H1 (cell line): ENCODE measurements at regions not wholly inside any gene's neighbourhood (a gene's known extent, or its start where the extent isn't known, plus 50 kb on each side); places are given as distances from the start of the nearest gene placed in this dataset.

Source experiments
- CTCF ChIA-PET: fragments of 300-600 bp; sonication (Branson Sonifier 250); formaldehyde crosslinking; loops from one replicate; lab custom pipeline; 2021; ENCODE audit not compliant: partially characterized antibody; lab: Charles Lee
- POLR2A ChIA-PET: fragments of 300-600 bp; sonication (Branson Sonifier 250); formaldehyde crosslinking; loops from one replicate; lab custom pipeline; 2021; ENCODE audit warnings: inconsistent platforms; ENCODE audit not compliant: partially characterized antibody; lab: Charles Lee
- DNase-seq, 2 experiments: peaks; one replicate each; pipeline versions ENCODE4 v3.0.0 to v3.0.0-alpha.2; 2010 to 2022; ENCODE audit warnings: low spot score in 2 of 2, low read depth in 1 of 2, mixed read lengths in 1 of 2
- FAIRE-seq: peaks from 2 replicates; lab custom pipeline; 2011; peaks lifted over from hg19 to GRCh38; lab: Jason Lieb, UNC
- H2AFZ ChIP-seq: 2 replicates; pipeline ENCODE4 v1.8.1; 2012; ENCODE audit warnings: low read length, inconsistent platforms
- H2AK5ac ChIP-seq: 2 replicates; pipeline ENCODE4 v1.6.1; 2013; ENCODE audit warnings: low read depth, low read length
- H2BK120ac ChIP-seq: replicated peaks from 2 replicates; pipeline ENCODE3; 2013; ENCODE audit warnings: low read depth, low read length, inconsistent platforms
- H2BK12ac ChIP-seq: 2 replicates; pipeline ENCODE4 v1.6.1; 2013; ENCODE audit warnings: low read depth, low read length
- H2BK15ac ChIP-seq: 2 replicates; pipeline ENCODE4 v1.6.1; 2013; ENCODE audit warnings: low read length
- H2BK20ac ChIP-seq: 2 replicates; pipeline ENCODE4 v1.6.1; 2013; ENCODE audit warnings: low read length
- H2BK5ac ChIP-seq: 2 replicates; pipeline ENCODE4 v1.6.1; 2013; ENCODE audit warnings: low read depth, low read length
- H3K14ac ChIP-seq: 2 replicates; pipeline ENCODE4 v1.6.1; 2013; ENCODE audit warnings: inconsistent platforms; ENCODE audit not compliant: insufficient read length
- H3K18ac ChIP-seq: 2 replicates; pipeline ENCODE4 v1.6.1; 2013; ENCODE audit warnings: low read length; ENCODE audit errors: extremely low read depth
- H3K23ac ChIP-seq: 2 replicates; pipeline ENCODE4 v1.6.1; 2013; ENCODE audit warnings: inconsistent platforms; ENCODE audit not compliant: insufficient read length
- H3K23me2 ChIP-seq: 2 replicates; pipeline ENCODE4 v1.6.1; 2013; ENCODE audit warnings: low read depth, low read length
- H3K27ac ChIP-seq: 2 replicates; pipeline ENCODE4 v1.6.1; 2011; ENCODE audit warnings: low read depth, low read length, inconsistent platforms
- H3K27me3 ChIP-seq, 4 experiments: replicated peaks in 1 of 4; 1 replicate in 1 of 4; 2 replicates in 3 of 4; pipeline versions ENCODE4 v1.6.1 to v1.8.1; 2011 to 2013; ENCODE audit warnings: low read length in 3 of 4, mild to moderate bottlenecking in 3 of 4, inconsistent platforms in 2 of 4, mixed read lengths in 2 of 4, moderate library complexity in 1 of 4; ENCODE audit not compliant: control insufficient read depth in 3 of 4, insufficient read depth in 3 of 4; ENCODE audit errors: extremely low read depth in 1 of 4
- H3K36me3 ChIP-seq, 4 experiments: 2 replicates each; pipeline versions ENCODE4 v1.6.1 to v1.8.1; 2011 to 2013; ENCODE audit warnings: mild to moderate bottlenecking in 4 of 4, low read length in 3 of 4, moderate library complexity in 2 of 4, control low read depth in 1 of 4, inconsistent platforms in 1 of 4; ENCODE audit not compliant: insufficient read depth in 4 of 4, control insufficient read depth in 2 of 4
- H3K4ac ChIP-seq: replicated peaks from 2 replicates; pipeline ENCODE3; 2013; ENCODE audit warnings: low read length, low read depth, mixed read lengths, inconsistent platforms; ENCODE audit not compliant: insufficient read length
- H3K4me1 ChIP-seq, 4 experiments: replicated peaks in 1 of 4; 1 replicate in 1 of 4; 2 replicates in 3 of 4; pipeline versions ENCODE4 v1.6.1 to v1.8.1; 2011 to 2013; ENCODE audit warnings: low read length in 3 of 4, inconsistent platforms in 2 of 4, mixed read lengths in 1 of 4; ENCODE audit not compliant: insufficient read depth in 4 of 4, control insufficient read depth in 3 of 4
- H3K4me2 ChIP-seq, 2 experiments: 2 replicates each; pipeline versions ENCODE4 v1.6.1 to v1.8.1; 2011 to 2013; ENCODE audit warnings: low read depth in 2 of 2, low read length in 2 of 2, control low read depth in 1 of 2, inconsistent platforms in 1 of 2, mild to moderate bottlenecking in 1 of 2; ENCODE audit not compliant: insufficient read depth in 1 of 2
- H3K4me3 ChIP-seq, 4 experiments: fragments of 200-600, 300-600 bp in 1 of 4; sonication (generic), shearing (Covaris generic), sonication (Bioruptor Twin) in 1 of 4; 2 replicates each; pipeline versions ENCODE4 v1.5.1 to v1.8.1; 2011 to 2016; ENCODE audit warnings: low read length in 4 of 4, low read depth in 3 of 4, control low read depth in 2 of 4, inconsistent platforms in 2 of 4, mild to moderate bottlenecking in 2 of 4, mixed read lengths in 1 of 4, moderate library complexity in 1 of 4; ENCODE audit not compliant: insufficient read depth in 2 of 4; ENCODE audit errors: extremely low read depth in 1 of 4
- H3K56ac ChIP-seq: replicated peaks from 2 replicates; pipeline ENCODE3; 2013; ENCODE audit warnings: low read depth, mild to moderate bottlenecking, mixed read lengths, low read length, inconsistent platforms; ENCODE audit not compliant: insufficient read length
- H3K79me1 ChIP-seq: 2 replicates; pipeline ENCODE4 v1.6.1; 2013; ENCODE audit warnings: low read depth, low read length, control low read depth
- H3K79me2 ChIP-seq, 2 experiments: 2 replicates each; pipeline versions ENCODE4 v1.6.1 to v1.8.1; 2012 to 2013; ENCODE audit warnings: low read length in 2 of 2, mild to moderate bottlenecking in 2 of 2, inconsistent platforms in 1 of 2; ENCODE audit not compliant: insufficient read depth in 2 of 2, control insufficient read depth in 1 of 2
- H3K9ac ChIP-seq, 4 experiments: replicated peaks in 1 of 4; 1 replicate in 1 of 4; 2 replicates in 3 of 4; pipeline versions ENCODE4 v1.6.1 to v1.8.1; 2011 to 2013; ENCODE audit warnings: low read depth in 3 of 4, low read length in 3 of 4, control low read depth in 2 of 4, mild to moderate bottlenecking in 2 of 4, moderate library complexity in 2 of 4, inconsistent platforms in 1 of 4; ENCODE audit errors: extremely low read depth in 1 of 4
- H3K9me3 ChIP-seq, 2 experiments: 2 replicates each; pipeline versions ENCODE4 v1.6.1 to v1.8.1; 2012 to 2013; ENCODE audit warnings: mild to moderate bottlenecking in 2 of 2, moderate library complexity in 2 of 2, control low read depth in 1 of 2, inconsistent platforms in 1 of 2, low read depth in 1 of 2, low read length in 1 of 2, mixed read lengths in 1 of 2; ENCODE audit not compliant: insufficient read depth in 2 of 2
- H4K20me1 ChIP-seq, 2 experiments: replicated peaks in 1 of 2; 2 replicates each; pipeline versions ENCODE3 to v1.8.1; 2011 to 2013; ENCODE audit warnings: inconsistent platforms in 2 of 2, low read length in 2 of 2, mild to moderate bottlenecking in 1 of 2; ENCODE audit not compliant: insufficient read depth in 2 of 2, control insufficient read depth in 1 of 2
- H4K5ac ChIP-seq: 2 replicates; pipeline ENCODE4 v1.6.1; 2013; ENCODE audit warnings: low read length, low read depth, mixed read lengths, inconsistent platforms; ENCODE audit not compliant: insufficient read length
- H4K8ac ChIP-seq: 2 replicates; pipeline ENCODE4 v1.8.0; 2013; ENCODE audit warnings: mild to moderate bottlenecking, moderate library complexity, low read length, inconsistent platforms; ENCODE audit not compliant: insufficient read depth; ENCODE audit errors: extremely low read depth
- H4K91ac ChIP-seq: replicated peaks from 2 replicates; pipeline ENCODE3; 2013; ENCODE audit warnings: low read length, mixed read lengths, inconsistent platforms; ENCODE audit not compliant: insufficient read length
- ASH2L ChIP-seq: fragments of 200-600, 300-600 bp; sonication (generic); IDR thresholded peaks from one replicate; pipeline ENCODE4 v1.7.1; 2017; ENCODE audit warnings: low read length
- BACH1 ChIP-seq: IDR thresholded peaks from 2 replicates; pipeline ENCODE4 v1.6.1; 2012; ENCODE audit warnings: low read length, improper control_type of control experiment
- CBX8 ChIP-seq: fragments of 300-800, 300-1000 bp; sonication (generic); IDR thresholded peaks from 2 replicates; pipeline ENCODE4 v1.7.1; 2016; ENCODE audit warnings: low read depth, low read length, borderline replicate concordance
- CEBPB ChIP-seq: IDR thresholded peaks from 2 replicates; pipeline ENCODE4 v1.6.1; 2012; ENCODE audit warnings: low read depth, low read length
- CREB1 ChIP-seq: IDR thresholded peaks from 2 replicates; pipeline ENCODE4 v1.6.1; 2012; ENCODE audit warnings: inconsistent platforms
- EGR1 ChIP-seq: IDR thresholded peaks from 2 replicates; pipeline ENCODE4 v1.6.1; 2011; ENCODE audit warnings: low read depth, low read length, borderline replicate concordance
- NANOG ChIP-seq: IDR thresholded peaks from 2 replicates; pipeline ENCODE4 v1.6.1; 2011; ENCODE audit warnings: low read length, low read depth, mild to moderate bottlenecking, inconsistent platforms; ENCODE audit not compliant: insufficient read depth, poor library complexity, severe bottlenecking
- NRF1 ChIP-seq: IDR thresholded peaks from 2 replicates; pipeline ENCODE4 v1.6.1; 2011; ENCODE audit warnings: mild to moderate bottlenecking, low read depth, low read length, improper control_type of control experiment
- SAP30 ChIP-seq: fragments of 300-600 bp; sonication (generic); IDR thresholded peaks from 2 replicates; pipeline ENCODE4 v1.7.1; 2012; ENCODE audit warnings: low read length, moderate library complexity, mild to moderate bottlenecking, inconsistent platforms; ENCODE audit not compliant: insufficient read depth, insufficient replicate concordance
- SIN3A ChIP-seq, 2 experiments: IDR thresholded peaks in 1 of 2; conservative IDR thresholded peaks in 1 of 2; 2 replicates each; pipeline ENCODE4 v1.6.1; 2011 to 2012; ENCODE audit warnings: low read length in 2 of 2, improper control_type of control experiment in 1 of 2, low read depth in 1 of 2, mild to moderate bottlenecking in 1 of 2
- SIRT6 ChIP-seq: IDR thresholded peaks from one replicate; pipeline ENCODE4 v1.7.1; 2012; ENCODE audit warnings: low read length, inconsistent platforms
- SP1 ChIP-seq: IDR thresholded peaks from 2 replicates; pipeline ENCODE4 v1.6.1; 2011; ENCODE audit warnings: low read depth, low read length
- SUZ12 ChIP-seq: fragments of 200-600 bp; sonication (generic); IDR thresholded peaks from 2 replicates; pipeline ENCODE4 v1.6.1; 2012; ENCODE audit warnings: mild to moderate bottlenecking, inconsistent platforms, low read length, moderate library complexity, mixed read lengths
- TBP ChIP-seq: IDR thresholded peaks from 2 replicates; pipeline ENCODE4 v1.6.1; 2011; ENCODE audit warnings: low read depth, low read length, improper control_type of control experiment
- USF2 ChIP-seq: IDR thresholded peaks from 2 replicates; pipeline ENCODE4 v1.6.1; 2011; ENCODE audit warnings: low read length, improper control_type of control experiment
- YY1 ChIP-seq: IDR thresholded peaks from 2 replicates; pipeline ENCODE4 v1.6.1; 2011; ENCODE audit warnings: low read depth, mild to moderate bottlenecking, low read length

GRCh38 chr10:64449603-64450002 is 928.4 kb downstream of the REEP3 start:
- H4K5ac ChIP-seq = no peak overlapping the region
- no peak overlapping the region for H3K4me3 ChIP-seq
- H3K9ac ChIP-seq = no peak overlapping the region
- POLR2A ChIA-PET = no interaction called here
- no peaks in the 10 kb centered on the region for H3K27me3 ChIP-seq
- no peak overlapping the region for H2AK5ac ChIP-seq
- no peaks in the 10 kb centered on the region for H3K23me2 ChIP-seq
- H3K36me3 ChIP-seq = no peaks in the 10 kb centered on the region
- no peak overlapping the region for H3K4me2 ChIP-seq
- no peaks in the 10 kb centered on the region for H3K79me2 ChIP-seq
- no peak overlapping the region for H2AFZ ChIP-seq
- FAIRE-seq (no peak), DNase-seq (no peak)
- no peak overlapping the region for H3K4ac ChIP-seq
- no peak overlapping the region for H2BK15ac ChIP-seq
- H2BK120ac ChIP-seq = no peak overlapping the region
- no peaks in the 10 kb centered on the region for H4K20me1 ChIP-seq
- H3K79me1 ChIP-seq = no peaks in the 10 kb centered on the region
- H3K18ac ChIP-seq = no peak overlapping the region
- no peak overlapping the region for H3K23ac ChIP-seq
- H2BK20ac ChIP-seq = no peak overlapping the region
- H2BK12ac ChIP-seq = no peak overlapping the region
- CTCF ChIA-PET = no interaction called here
- no peak overlapping the region for H3K27ac ChIP-seq
- H3K56ac ChIP-seq = no peak overlapping the region
- H3K9me3 ChIP-seq = peaks cover 10 to 12% of the 10 kb centered on the region in 2 experiments; a peak in 2 of 4 replicates
- H2BK5ac ChIP-seq = no peak overlapping the region
- H4K91ac ChIP-seq = no peak overlapping the region
- no peak overlapping the region for H3K14ac ChIP-seq
- no peaks in the 10 kb centered on the region for H3K4me1 ChIP-seq
- H4K8ac ChIP-seq = no peak overlapping the region
- TF ChIP-seq BACH1 (no peak), TBP (no peak), SAP30 (no peak), CREB1 (no peak), EGR1 (no peak), SUZ12 (no peak), SP1 (no peak), USF2 (no peak), NANOG (no peak), SIN3A (conservative IDR thresholded peaks at IDR 0.05 in 1 of 2, IDR thresholded peaks at IDR 0.05 in 1 of 2; ENCODE audit: low read depth in 1 of 2, low read length in 2 of 2) (no peak), YY1 (no peak), NRF1 (no peak), ASH2L (no peak), CBX8 (no peak), CEBPB (no peak), SIRT6 (no peak)
